Activated CD4-positive, alpha-beta T cell treated with anti-CD3 and anti-CD28 coated beads, Interleukin-2, amount 50 U/mL, for 24 hours (primary cell): ENCODE measurements at regions not wholly inside any gene's neighbourhood (a gene's known extent, or its start where the extent isn't known, plus 50 kb on each side); places are given as distances from the start of the nearest gene placed in this dataset.
"Not testable (repeated sequence)": the region's sequence is repeated elsewhere in the genome, so short reads cannot be mapped to it uniquely, and the experiment has no call there.

Experiments
- DNase-seq, 2 donors: peaks; one replicate each; pipeline ENCODE4 v3.0.0-alpha.2; 2020; ENCODE audit warnings: low read depth in 1 of 2, low spot score in 1 of 2

DNA sequence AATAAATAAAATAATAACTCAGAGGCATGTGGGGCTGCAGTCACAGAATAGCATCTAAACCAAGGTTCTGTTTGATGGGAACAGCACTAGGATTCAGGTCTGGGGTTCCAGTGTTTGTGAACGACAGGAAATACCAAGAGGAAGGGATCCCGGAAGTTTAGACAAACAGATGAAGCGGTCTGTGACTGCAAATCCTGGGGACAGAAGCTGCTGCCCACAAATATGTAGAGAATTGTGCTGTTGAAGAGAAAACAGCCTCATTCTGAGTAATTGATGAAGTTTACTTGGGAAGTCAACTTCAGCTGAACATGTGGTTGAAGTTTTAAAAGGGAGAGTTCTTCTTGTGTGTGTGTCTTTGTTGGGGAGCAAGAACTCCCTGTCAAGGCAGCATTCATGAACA is 98.4 kb upstream of the TBX5 start:
- no peak for DNase-seq

DNA sequence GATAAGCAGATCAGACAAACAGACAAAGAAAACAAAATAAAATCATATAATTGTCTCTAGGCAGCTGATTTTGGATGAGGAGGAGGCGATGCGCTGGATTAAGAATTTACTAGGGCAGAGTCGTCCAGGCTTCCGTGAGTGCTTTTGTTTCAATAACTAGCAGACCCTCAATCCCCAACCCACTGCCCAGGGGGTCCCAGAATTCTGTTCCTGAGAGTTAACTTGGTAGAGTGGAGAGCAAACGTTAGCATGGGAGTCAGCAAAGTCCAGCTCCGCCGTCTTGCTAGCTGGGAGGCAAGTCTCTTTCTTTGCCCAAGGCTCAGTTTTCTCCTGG is 95.5 kb upstream of the TBX5 start:
- DNase-seq: no peak

DNA sequence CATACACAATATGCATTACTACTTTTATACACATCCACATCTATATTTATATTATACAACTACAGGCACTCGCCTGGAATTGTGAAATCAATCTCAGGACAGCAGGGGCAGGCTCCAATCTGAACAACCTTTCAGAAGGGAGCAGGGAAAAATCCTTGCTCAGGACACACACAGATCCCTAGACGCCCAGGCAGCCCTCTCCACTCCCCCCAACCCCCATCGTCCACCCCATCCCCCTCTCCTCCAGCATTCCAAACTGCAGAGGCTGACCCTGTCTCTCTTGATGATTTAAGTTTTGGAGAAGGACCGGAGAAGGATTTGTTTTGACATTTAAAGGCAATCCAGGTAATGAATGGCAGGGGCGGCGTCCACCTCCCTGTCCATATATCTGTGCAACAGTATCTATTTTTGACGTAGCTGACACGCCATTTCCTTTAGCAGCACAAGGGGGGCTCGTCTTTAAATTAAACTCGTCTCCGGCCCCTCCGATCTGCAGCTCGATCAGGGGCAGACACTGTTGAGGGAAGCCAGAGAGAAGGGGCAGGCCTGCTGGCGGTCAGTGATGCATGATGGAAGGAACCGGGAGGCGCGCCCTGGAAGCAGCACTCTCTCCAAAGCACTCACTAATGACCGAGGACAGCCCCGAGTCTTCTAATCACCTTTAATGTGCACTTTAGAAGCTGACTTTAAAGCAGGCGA is 95.0 kb upstream of the TBX5 start:
- no peak for DNase-seq

DNA sequence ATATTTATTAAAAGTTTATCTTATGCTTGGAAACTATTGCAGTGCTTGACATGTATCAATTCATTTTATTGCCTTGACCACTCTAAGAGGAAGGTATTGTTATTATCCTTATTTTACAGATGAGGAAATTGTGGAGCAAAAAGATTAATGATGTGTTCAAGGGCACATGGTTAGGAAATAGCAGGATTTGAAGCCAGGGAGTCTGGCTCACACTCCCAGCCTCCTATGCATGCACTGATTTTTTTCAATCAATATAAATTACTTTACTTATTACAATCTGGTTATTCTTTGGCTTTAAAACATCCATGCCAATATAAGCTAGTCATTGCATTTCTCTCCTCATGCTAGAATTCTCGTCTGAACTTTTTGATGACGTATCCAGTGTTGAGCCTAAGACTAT is 94.2 kb upstream of the TBX5 start:
- DNase-seq: no peak

DNA sequence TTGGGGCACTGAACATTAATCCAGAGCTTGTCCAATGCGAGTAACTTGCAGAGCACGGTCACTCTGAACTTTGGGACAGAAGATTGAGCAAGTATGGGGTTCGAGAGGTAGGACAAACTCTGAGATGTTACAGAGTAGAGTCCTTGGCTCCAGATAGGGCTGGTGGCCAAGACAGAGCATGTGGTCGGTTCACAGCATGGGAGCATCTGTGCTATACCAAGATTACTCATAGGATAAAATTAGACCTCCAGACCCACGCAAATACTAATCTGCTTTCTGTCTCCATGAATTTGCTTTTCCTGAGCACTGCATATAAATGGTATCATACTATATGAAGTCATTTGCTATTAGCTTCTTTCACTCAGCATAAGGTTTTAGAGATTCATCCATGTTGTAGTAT is 93.4 kb upstream of the TBX5 start:
- no peak for DNase-seq

DNA sequence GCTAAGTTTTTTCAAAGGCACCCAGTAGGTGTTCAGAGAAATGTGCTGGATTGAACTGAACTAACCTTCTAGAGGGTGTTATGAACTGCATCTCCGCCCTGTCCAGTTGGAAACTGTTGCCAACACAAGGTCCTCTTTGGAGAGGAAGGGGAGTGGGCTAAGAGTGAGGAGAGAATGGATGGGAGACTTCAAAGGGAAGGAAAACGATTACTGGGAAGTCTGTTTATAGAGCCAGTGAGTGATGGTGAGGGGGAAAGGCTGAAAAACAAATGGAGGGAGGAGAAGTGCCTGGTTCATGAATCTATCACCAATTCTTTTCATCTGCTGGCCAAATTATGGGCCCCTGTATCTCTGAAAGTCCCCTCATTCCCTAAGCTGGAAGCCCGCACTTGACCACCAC is 86.0 kb upstream of the TBX5 start:
- no peak for DNase-seq

DNA sequence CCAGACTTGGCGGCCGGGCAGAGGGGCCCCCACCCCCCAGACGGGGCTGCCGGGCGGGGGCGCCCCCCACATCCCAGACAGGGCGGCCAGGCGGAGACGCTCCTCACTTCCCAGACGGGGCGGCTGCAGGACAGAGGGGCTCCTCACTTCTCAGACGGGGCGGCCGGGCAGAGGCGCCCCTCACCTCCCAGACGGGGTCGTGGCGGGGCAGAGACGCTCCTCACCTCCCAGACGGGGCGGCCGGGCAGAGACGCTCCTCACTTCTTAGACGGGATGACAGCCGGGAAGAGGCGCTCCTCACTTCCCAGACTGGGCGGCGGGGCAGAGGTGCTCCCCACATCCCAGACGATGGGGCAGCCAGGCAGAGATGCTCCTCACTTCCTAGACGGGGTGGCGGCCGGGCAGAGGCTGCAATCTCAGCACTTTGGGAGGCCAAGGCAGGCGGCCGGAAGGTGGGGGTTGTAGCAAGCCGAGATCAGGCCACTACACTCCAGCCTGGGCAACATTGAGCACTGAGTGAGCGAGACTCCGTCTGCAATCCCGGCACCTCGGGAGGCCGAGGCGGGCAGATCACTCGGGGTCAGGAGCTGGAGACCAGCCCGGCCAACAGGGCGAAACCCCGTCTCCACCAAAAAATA is 79.0 kb upstream of the TBX5 start:
- DNase-seq: not testable (repeated sequence)

DNA sequence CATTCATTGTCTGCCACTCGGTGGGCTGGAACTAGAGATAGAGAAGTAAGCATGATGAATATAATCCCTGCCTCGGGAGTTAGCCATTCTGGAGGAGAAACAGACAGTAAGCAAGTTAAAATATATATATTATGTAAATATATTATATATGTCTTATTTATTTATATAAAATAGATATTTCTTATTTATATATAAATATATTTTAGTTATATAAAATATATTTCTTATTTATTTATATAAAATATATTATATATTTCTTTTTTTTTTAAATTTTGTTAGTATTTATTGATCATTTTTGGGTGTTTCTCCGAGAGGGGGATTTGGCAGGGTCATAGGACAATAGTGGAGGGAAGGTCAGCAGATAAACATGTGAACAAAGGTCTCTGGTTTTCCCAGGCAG is 78.1 kb upstream of the TBX5 start:
- no peak for DNase-seq

DNA sequence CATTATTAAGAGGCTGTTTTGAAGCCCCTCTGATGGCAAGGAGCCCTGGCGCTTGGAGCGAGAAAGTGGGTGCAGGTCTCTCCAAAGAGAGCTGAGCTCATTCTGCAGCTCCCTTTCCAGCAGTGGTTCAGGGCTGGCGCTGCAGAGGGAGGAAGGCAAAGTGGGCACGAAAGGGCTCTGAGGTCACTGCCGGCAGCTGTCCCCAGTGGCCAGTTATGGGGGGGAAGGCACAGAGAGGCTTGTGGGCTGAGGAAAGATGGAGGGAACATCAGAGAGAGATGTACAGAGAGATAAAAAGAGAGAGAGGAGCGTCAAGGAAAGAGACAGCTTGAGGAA is 75.2 kb upstream of the TBX5 start:
- DNase-seq: no peak

DNA sequence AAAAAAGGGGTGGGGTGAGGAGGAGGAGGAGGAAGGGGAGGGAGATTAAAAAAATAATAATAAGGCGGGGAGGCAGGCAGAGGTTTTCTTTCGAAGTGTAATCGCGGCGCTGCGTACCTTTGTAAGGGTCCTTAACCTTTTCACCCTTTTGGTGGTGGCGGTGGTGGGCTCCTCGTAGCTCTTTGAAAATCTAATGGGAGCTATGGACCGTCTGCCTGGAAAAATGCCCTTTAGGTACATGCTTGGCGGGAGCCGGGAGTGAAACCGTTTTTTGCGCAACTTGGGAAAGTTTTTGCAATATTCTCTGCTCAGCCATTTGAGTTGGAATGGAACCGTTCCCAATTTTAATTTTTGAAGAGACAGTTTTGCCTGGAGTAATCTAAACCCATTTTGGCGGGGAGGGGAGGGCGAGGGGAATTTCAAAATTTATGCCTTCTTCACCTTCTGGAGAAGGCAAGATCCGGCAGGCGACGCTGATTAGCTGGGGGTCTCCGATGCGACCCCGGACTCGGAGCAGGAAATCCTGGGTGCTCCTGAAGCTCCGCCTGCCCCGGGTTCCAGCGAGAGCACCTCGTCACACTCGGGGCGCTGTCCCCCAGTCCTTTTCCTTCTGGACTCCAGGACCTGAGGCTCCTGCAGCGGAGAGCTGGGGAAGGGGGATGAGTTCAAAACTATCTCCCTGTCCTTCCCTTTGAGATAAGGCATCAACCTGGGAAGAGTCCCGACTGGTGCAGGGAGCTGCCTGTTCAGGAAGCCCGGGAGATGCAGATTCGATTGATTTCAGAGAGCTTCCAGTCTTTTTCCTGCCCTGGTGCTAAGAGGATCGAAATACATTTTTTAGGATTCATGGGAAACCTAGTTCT is 74.6 kb upstream of the TBX5 start:
- DNase-seq: no peak

DNA sequence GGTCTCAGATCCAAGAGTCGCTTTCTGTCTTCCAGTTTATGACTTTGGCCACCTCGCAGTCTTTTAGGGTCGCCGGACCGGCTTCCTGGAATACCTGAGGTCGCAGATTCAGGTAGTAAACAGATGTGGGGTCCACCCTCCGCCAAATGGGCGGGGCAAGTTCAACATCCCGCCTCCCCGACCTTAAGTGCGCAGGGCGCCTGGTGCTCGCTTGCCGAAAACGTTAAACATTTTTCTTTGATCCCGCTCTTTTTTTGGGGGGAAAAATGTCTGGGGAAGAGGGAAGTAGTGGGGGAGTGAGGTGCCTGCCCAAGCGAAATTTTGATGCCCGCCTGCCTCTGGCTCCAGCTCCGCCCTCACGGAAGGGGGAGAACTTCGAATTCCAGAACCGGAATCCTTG is 73.9 kb upstream of the TBX5 start:
- DNase-seq: no peak

DNA sequence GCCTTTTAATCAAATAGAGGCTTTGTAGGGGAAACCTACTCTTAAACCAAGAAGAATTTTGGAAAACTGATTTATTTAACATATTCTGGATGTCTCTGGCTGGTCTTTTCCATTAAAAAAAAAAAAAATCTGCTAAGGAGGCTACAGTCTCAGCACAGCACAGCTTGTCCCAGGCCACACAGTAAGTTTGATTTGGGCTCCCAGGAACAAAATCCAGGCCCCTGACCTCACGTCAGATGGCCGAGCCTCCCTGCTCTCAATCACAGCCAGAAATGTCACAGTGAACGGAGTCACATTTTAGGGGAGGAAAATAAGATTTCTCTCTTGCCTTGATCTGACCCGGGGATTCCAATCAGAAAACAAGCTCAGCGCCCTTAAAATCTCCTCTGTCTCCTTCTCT is 72.9 kb upstream of the TBX5 start:
- DNase-seq: no peak

DNA sequence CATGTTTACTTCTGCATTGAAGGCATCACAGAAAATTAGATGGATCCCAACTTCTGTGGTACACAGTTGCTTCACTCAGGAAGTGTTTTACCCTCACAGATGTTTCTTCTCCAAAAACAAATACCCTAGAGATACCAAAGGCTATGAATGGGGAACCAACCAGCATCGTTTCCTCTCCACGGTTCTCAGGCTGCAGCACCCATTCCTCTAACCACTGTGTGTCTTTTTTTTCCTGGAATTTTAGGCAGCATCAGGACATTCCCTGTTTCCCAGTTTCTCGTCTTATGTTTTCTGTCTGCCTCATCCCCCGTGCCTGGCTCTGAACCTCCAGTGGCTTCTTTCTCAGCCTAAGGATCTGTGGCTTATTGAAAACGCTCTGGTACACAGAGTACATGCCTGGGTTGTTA is 72.0 kb upstream of the TBX5 start:
- no peak for DNase-seq

DNA sequence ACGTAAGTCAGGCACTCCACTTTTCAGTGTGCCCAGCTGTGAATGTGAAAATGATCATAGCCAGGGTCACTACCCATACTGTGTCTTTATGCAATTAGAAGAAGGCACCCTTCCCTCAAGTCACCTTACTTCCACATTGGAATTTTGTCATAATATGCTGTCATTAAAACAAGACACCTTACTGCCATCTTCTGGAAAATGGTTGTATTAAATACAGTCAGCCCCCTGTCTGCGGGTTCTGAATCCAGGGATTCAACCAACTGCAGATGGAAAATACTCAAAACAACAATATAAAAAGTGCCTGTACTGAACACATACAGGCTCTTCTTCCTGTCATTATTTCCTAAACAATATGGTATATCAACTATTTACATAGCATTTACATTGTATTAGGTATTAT is 70.2 kb upstream of the TBX5 start:
- no peak for DNase-seq

DNA sequence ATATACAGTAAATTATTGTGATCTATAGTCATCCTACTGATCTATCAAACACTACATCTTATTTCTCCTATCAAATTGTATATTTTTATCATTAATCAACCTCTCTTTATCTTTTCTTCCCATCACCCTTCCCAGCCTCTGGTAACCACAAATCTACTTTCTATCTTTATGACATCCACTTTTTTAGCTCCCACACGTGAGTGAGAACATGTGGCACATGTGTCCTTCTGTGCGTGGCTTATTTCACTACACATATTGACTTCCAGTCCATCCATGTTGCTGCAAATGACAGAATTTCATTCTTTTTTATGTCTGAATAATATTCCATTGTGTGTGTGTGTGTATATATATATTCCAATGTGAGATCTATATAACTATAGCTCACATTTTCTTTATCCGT is 67.8 kb upstream of the TBX5 start:
- no peak for DNase-seq

DNA sequence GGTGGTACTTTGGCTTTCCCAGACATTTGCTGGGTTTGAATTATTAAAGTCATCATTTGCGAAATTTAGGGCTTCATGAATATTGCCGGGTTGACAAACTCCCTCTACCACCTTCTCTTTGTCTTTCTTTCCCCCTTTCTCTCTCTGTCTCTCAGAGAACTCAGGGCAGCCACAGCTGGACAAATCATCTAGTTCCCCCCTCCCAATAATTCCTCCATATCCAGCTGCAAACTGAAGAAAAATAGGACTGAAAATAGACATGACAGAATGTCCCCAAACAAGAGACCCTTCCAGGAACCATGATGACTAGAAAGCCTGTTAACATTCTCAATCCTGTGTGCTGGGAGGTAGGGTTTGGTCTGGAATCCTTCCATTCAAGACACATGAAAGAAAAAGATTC is 67.1 kb upstream of the TBX5 start:
- DNase-seq: no peak

DNA sequence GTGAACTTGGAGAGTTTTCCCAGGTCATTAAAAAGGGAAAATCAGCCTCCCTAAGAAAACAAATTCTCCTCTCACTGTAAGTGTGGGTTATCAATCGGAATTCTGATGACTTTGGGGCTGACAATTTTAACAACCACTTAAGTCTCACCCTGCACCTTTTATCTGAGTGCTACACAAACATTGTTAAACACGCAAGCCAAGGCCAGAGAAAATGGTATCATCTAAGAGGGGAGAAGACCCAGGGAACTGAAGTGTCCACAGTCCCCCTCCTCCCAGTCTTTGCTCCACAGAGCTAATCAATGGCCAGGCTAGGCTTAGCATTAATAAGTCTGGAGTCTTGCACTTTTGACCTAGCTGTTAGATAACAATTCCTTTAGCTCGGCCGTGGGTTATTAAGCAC is 51.7 kb upstream of the TBX5 start:
- DNase-seq: no peak
